IMR-90 (cell line): ENCODE measurements at regions not wholly inside any gene's neighbourhood (a gene's known extent, or its start where the extent isn't known, plus 50 kb on each side); places are given as distances from the start of the nearest gene placed in this dataset.

Experiments
- ATAC-seq: fragments of 200-7000 bp; cut with Tn5 transposase; 2 replicates; pipeline ENCODE4 v1.9.1; 2020; ENCODE audit warnings: low read depth, mild to moderate bottlenecking, moderate library complexity
- BruUV-seq: library from RNA; stranded (reverse); fragments of 400-500 nt; replicated peaks from 2 replicates; lab custom pipeline; 2021; lab: Mats Ljungman, UMichigan
- CTCF ChIA-PET: fragments of 300-600 bp; formaldehyde crosslinking; extraction: SDS; loops from one replicate; lab custom pipeline; 2021; ENCODE audit warnings: antibody characterized with exemption; lab: Yijun Ruan, JAX
- POLR2A ChIA-PET: fragments of 300-600 bp; sonication (Branson Sonifier 250); formaldehyde crosslinking; loops from one replicate; lab custom pipeline; 2022; ENCODE audit warnings: antibody characterized with exemption; ENCODE audit not compliant: unreplicated experiment; lab: Charles Lee
- DNase-seq: peaks from one replicate; pipeline ENCODE4 v3.0.0; 2013
- H2AFZ ChIP-seq: replicated peaks from 2 replicates; pipeline ENCODE3; 2013; ENCODE audit warnings: low read length, mild to moderate bottlenecking; ENCODE audit not compliant: poor library complexity
- H2AK5ac ChIP-seq: 2 replicates; pipeline ENCODE4 v1.6.1; 2013; ENCODE audit warnings: low read depth, low read length, inconsistent platforms
- H2AK9ac ChIP-seq: replicated peaks from 2 replicates; pipeline ENCODE3; 2013; ENCODE audit warnings: mild to moderate bottlenecking, low read depth, low read length, moderate library complexity; ENCODE audit not compliant: poor library complexity
- H2BK120ac ChIP-seq: 2 replicates; pipeline ENCODE4 v1.6.1; 2013; ENCODE audit warnings: low read depth, low read length, inconsistent platforms
- H2BK15ac ChIP-seq: 3 replicates; pipeline ENCODE4 v1.6.1; 2013; ENCODE audit warnings: low read depth, low read length, inconsistent platforms
- H2BK20ac ChIP-seq: 2 replicates; pipeline ENCODE4 v1.6.1; 2013; ENCODE audit warnings: low read depth, mild to moderate bottlenecking, inconsistent platforms, low read length, moderate library complexity
- H2BK5ac ChIP-seq: 2 replicates; pipeline ENCODE4 v1.6.1; 2013; ENCODE audit warnings: mild to moderate bottlenecking, low read depth, low read length, inconsistent platforms; ENCODE audit not compliant: poor library complexity, severe bottlenecking
- H3K14ac ChIP-seq: replicated peaks from 2 replicates; pipeline ENCODE4 v1.6.1; 2013; ENCODE audit warnings: low read depth, low read length, inconsistent platforms
- H3K18ac ChIP-seq: 2 replicates; pipeline ENCODE4 v1.6.1; 2013; ENCODE audit warnings: low read depth, low read length, control low read depth
- H3K23ac ChIP-seq: 2 replicates; pipeline ENCODE4 v1.6.1; 2013; ENCODE audit warnings: low read depth, low read length, inconsistent platforms
- H3K27ac ChIP-seq: 2 replicates; pipeline ENCODE4 v1.5.1; 2013; ENCODE audit warnings: mild to moderate bottlenecking, control low read depth, low read length; ENCODE audit not compliant: insufficient read depth
- H3K27me3 ChIP-seq: 2 replicates; pipeline ENCODE4 v1.6.1; 2013; ENCODE audit warnings: low read length; ENCODE audit not compliant: control insufficient read depth, insufficient read depth
- H3K36me3 ChIP-seq: 2 replicates; pipeline ENCODE4 v1.6.1; 2013; ENCODE audit warnings: low read length, mixed read lengths; ENCODE audit not compliant: control insufficient read depth, insufficient read depth
- H3K4ac ChIP-seq: 2 replicates; pipeline ENCODE4 v1.6.1; 2013; ENCODE audit warnings: low read depth, low read length, inconsistent platforms
- H3K4me1 ChIP-seq: 2 replicates; pipeline ENCODE4 v1.6.1; 2013; ENCODE audit warnings: low read length, mixed read lengths; ENCODE audit not compliant: control insufficient read depth, insufficient read depth
- H3K4me2 ChIP-seq: 2 replicates; pipeline ENCODE4 v1.6.1; 2013; ENCODE audit warnings: low read depth, mild to moderate bottlenecking, control low read depth, low read length, moderate library complexity
- H3K4me3 ChIP-seq: 2 replicates; pipeline ENCODE4 v1.5.1; 2013; ENCODE audit warnings: low read depth, mild to moderate bottlenecking, control low read depth, low read length, moderate library complexity; ENCODE audit not compliant: insufficient read depth
- H3K56ac ChIP-seq: 2 replicates; pipeline ENCODE4 v1.6.1; 2013; ENCODE audit warnings: low read length, inconsistent platforms; ENCODE audit not compliant: insufficient read depth; ENCODE audit errors: extremely low read depth
- H3K79me1 ChIP-seq, 2 experiments: 2 replicates each; pipeline ENCODE4 v1.6.1; 2013; ENCODE audit warnings: low read length in 2 of 2, inconsistent platforms in 1 of 2, low read depth in 1 of 2
- H3K9ac ChIP-seq: 2 replicates; pipeline ENCODE4 v1.6.1; 2013; ENCODE audit warnings: low read depth, low read length, control low read depth
- H3K9me1 ChIP-seq: 2 replicates; pipeline ENCODE4 v1.6.1; 2013; ENCODE audit warnings: low read length, inconsistent platforms; ENCODE audit not compliant: insufficient read depth
- H3K9me3 ChIP-seq: 2 replicates; pipeline ENCODE4 v1.6.1; 2013; ENCODE audit warnings: low read length; ENCODE audit not compliant: control insufficient read depth, insufficient read depth
- H4K20me1 ChIP-seq: 2 replicates; pipeline ENCODE4 v1.6.1; 2013; ENCODE audit warnings: low read length, inconsistent platforms; ENCODE audit not compliant: insufficient read depth
- H4K5ac ChIP-seq: 2 replicates; pipeline ENCODE4 v1.6.1; 2013; ENCODE audit warnings: mild to moderate bottlenecking, low read depth, low read length, control low read depth
- H4K8ac ChIP-seq, 2 experiments: 2 replicates each; pipeline ENCODE4 v1.6.1; 2013; ENCODE audit warnings: low read depth in 2 of 2, low read length in 2 of 2, control low read depth in 1 of 2, inconsistent platforms in 1 of 2
- H4K91ac ChIP-seq: 2 replicates; pipeline ENCODE4 v1.6.1; 2013; ENCODE audit warnings: low read depth, low read length, inconsistent platforms; ENCODE audit not compliant: insufficient read depth
- MAFK ChIP-seq: IDR thresholded peaks from 2 replicates; pipeline ENCODE4 v1.6.1; 2012; ENCODE audit warnings: low read depth, low read length, improper control_type of control experiment
- SMC3 ChIP-seq: fragments of 150-350 bp; IDR thresholded peaks from 2 replicates; pipeline ENCODE4 v1.6.1; 2016; ENCODE audit warnings: low read depth, mild to moderate bottlenecking, antibody characterized with exemption, low read length, moderate library complexity
- WGBS, 2 experiments: methylation state at CpG; one replicate each; pipeline versions ENCODE4 v1.1.5 to v1.1.7; 2013; ENCODE audit warnings: missing lambda C conversion rate in 2 of 2; ENCODE audit not compliant: insufficient read length in 1 of 2; ENCODE audit errors: extremely low coverage in 2 of 2; 5-methylcytosine and 5-hydroxymethylcytosine counted together
- dilution Hi-C: fragments of 300-500 bp; cut with HindIII; formaldehyde crosslinking; loops from one replicate; pipeline ENCODE4 v1.14.3; 2018; ENCODE audit warnings: low sequenced_read_pairs; ENCODE audit not compliant: unreplicated experiment
- in situ Hi-C: fragments of 300-500 bp; cut with MboI; formaldehyde crosslinking; loops from 3 replicates; pipeline ENCODE4 v1.14.3; 2019; ENCODE audit warnings: low sequenced_read_pairs, inconsistent platforms, mixed read lengths
- intact Hi-C: fragments of 100-400 bp; cut with micrococcal nuclease; formaldehyde crosslinking; loops from 2 replicates; pipeline ENCODE4 v1.10.0; 2022
- TF ChIP-seq, protein P1 (sequence below): conservative IDR thresholded peaks from 2 replicates; pipeline ENCODE4 v1.5.1; 2012; ENCODE audit warnings: mild to moderate bottlenecking, low read depth, low read length, improper control_type of control experiment
- TF ChIP-seq, protein P2 (sequence below): fragments of 150-350 bp; IDR thresholded peaks from 2 replicates; pipeline ENCODE4 v1.6.1; 2016; ENCODE audit warnings: low read depth, mild to moderate bottlenecking, low read length, moderate library complexity, borderline replicate concordance

DNA sequence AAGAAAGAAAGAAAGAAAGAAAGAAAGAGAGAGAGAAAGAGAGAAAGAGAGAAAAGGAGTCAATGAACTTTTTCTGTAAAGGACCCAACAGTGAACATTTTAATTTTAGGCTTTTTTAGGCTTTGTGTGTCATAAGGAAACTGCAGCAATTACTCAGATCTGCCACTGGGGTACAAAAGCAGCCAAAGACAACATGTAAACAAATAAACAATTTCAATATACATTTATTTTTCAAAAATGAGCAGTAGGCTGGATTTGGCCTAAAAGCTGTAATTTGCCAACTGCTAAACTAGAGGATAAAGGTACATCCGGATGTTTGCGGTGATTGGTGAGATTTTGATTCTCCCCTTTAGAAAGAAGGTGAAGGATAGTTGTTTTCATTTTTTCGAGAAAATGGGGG is 143.6 kb downstream of the CEMIP2 start:
- Histone ChIP-seq H3K4me3 (no peak overlapping the region), H3K4ac (no peak overlapping the region), H3K9ac (no peak overlapping the region), H3K36me3 (no peaks in the 10 kb centered on the region), H2BK5ac (no peak overlapping the region), H4K5ac (no peak overlapping the region), H2AK9ac (no peak overlapping the region), H2BK15ac (no peak overlapping the region), H4K8ac (no peak overlapping the region), H3K9me3 (no peaks in the 10 kb centered on the region), H3K18ac (no peak overlapping the region), H3K4me2 (no peak overlapping the region), H3K23ac (no peak overlapping the region), H3K79me1 (no peaks in the 10 kb centered on the region), H2BK120ac (no peak overlapping the region), H2AK5ac (no peak overlapping the region), H3K27ac (no peak overlapping the region), H3K4me1 (no peaks in the 10 kb centered on the region), H4K91ac (no peak overlapping the region), H3K27me3 (peaks cover 2% of the 10 kb centered on the region), H3K14ac (no peak overlapping the region), H3K9me1 (no peaks in the 10 kb centered on the region), H2BK20ac (no peak overlapping the region), H2AFZ (no peak overlapping the region), H4K20me1 (no peaks in the 10 kb centered on the region), H3K56ac (no peak overlapping the region)
- DNase-seq (no peak), ATAC-seq (no peak)
- TF ChIP-seq SMC3 (no peak), MAFK (no peak)
- TF ChIP-seq, protein P1, sequence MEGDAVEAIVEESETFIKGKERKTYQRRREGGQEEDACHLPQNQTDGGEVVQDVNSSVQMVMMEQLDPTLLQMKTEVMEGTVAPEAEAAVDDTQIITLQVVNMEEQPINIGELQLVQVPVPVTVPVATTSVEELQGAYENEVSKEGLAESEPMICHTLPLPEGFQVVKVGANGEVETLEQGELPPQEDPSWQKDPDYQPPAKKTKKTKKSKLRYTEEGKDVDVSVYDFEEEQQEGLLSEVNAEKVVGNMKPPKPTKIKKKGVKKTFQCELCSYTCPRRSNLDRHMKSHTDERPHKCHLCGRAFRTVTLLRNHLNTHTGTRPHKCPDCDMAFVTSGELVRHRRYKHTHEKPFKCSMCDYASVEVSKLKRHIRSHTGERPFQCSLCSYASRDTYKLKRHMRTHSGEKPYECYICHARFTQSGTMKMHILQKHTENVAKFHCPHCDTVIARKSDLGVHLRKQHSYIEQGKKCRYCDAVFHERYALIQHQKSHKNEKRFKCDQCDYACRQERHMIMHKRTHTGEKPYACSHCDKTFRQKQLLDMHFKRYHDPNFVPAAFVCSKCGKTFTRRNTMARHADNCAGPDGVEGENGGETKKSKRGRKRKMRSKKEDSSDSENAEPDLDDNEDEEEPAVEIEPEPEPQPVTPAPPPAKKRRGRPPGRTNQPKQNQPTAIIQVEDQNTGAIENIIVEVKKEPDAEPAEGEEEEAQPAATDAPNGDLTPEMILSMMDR, result no peak
- TF ChIP-seq, protein P2, sequence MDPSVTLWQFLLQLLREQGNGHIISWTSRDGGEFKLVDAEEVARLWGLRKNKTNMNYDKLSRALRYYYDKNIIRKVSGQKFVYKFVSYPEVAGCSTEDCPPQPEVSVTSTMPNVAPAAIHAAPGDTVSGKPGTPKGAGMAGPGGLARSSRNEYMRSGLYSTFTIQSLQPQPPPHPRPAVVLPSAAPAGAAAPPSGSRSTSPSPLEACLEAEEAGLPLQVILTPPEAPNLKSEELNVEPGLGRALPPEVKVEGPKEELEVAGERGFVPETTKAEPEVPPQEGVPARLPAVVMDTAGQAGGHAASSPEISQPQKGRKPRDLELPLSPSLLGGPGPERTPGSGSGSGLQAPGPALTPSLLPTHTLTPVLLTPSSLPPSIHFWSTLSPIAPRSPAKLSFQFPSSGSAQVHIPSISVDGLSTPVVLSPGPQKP, result no peak
- in situ Hi-C loops, result no loop called here
- intact Hi-C loops, result no loop called here
- no TSS peak for BruUV-seq
- dilution Hi-C loops, result no loop called here
- POLR2A ChIA-PET, result interaction anchor here (0.6 kb wide), 1 partner anchor 287 kb away, joined by 8 read pairs; the partner anchor contains the start of gene C9orf85
- CTCF ChIA-PET, result no interaction called here
- WGBS, 2 experiments, result no CpG with 5 or more reads among the region's 3 CpGs
